SK-N-SH (cell line): ENCODE measurements at regions not wholly inside any gene's neighbourhood (a gene's known extent, or its start where the extent isn't known, plus 50 kb on each side); places are given as distances from the start of the nearest gene placed in this dataset.

ENCODE experiments used
- CTCF ChIA-PET: fragments of 300-600, 350-600 bp; formaldehyde crosslinking; extraction: SDS; loops from one replicate; lab custom pipeline; 2021; lab: Yijun Ruan, JAX
- POLR2A ChIA-PET: fragments of 350-600 bp; sonication (Branson Sonifier 250); formaldehyde crosslinking; extraction: SDS; loops from one replicate; lab custom pipeline; 2020; ENCODE audit warnings: antibody characterized with exemption, inconsistent platforms; lab: Yijun Ruan, JAX
- DNase-seq: peaks from one replicate; pipeline ENCODE4 v3.0.0; 2012
- H2AFZ ChIP-seq: fragments of 200-600 bp; sonication (generic); 2 replicates; pipeline ENCODE4 v1.8.1; 2016; ENCODE audit warnings: antibody characterized with exemption, mild to moderate bottlenecking, low read depth
- H3F3A ChIP-seq: fragments of 200-600 bp; sonication (generic); replicated peaks from 2 replicates; pipeline ENCODE3; 2016; ENCODE audit warnings: antibody characterized with exemption, mild to moderate bottlenecking; ENCODE audit not compliant: insufficient read depth
- H3K27ac ChIP-seq, 2 experiments: fragments of 200-500 bp in 1 of 2; fragments of 200-600 bp in 1 of 2; sonication (Bioruptor generic) in 1 of 2; sonication (generic), shearing (Covaris generic) in 1 of 2; 2 replicates each; pipeline versions ENCODE4 v1.5.1 to v1.6.1; 2014 to 2016; ENCODE audit warnings: low read depth in 2 of 2, inconsistent platforms in 1 of 2, low read length in 1 of 2, mild to moderate bottlenecking in 1 of 2, mixed read lengths in 1 of 2
- H3K27me3 ChIP-seq: fragments of 200-600 bp; sonication (generic), shearing (Covaris generic); 2 replicates; pipeline ENCODE4 v1.6.1; 2016; ENCODE audit warnings: mixed run types; ENCODE audit not compliant: insufficient read depth
- H3K36me3 ChIP-seq, 2 experiments: fragments of 200-500 bp in 1 of 2; fragments of 200-600 bp in 1 of 2; sonication (Bioruptor generic) in 1 of 2; sonication (generic) in 1 of 2; replicated peaks in 1 of 2; 2 replicates each; pipeline versions ENCODE3 to v1.5.1; 2014 to 2016; ENCODE audit warnings: low read length in 1 of 2, mild to moderate bottlenecking in 1 of 2; ENCODE audit not compliant: insufficient read depth in 2 of 2, control insufficient read depth in 1 of 2
- H3K4me1 ChIP-seq, 2 experiments: fragments of 200-500 bp in 1 of 2; fragments of 200-600 bp in 1 of 2; sonication (Bioruptor generic) in 1 of 2; sonication (generic), shearing (Covaris generic) in 1 of 2; 2 replicates each; pipeline versions ENCODE4 v1.5.1 to v1.6.1; 2014 to 2016; ENCODE audit warnings: low read depth in 1 of 2, low read length in 1 of 2, mixed run types in 1 of 2; ENCODE audit not compliant: insufficient read depth in 2 of 2, control insufficient read depth in 1 of 2
- H3K4me2 ChIP-seq: fragments of 200-600 bp; sonication (generic), shearing (Covaris generic); 2 replicates; pipeline ENCODE4 v1.6.1; 2017; ENCODE audit warnings: mixed run types
- H3K4me3 ChIP-seq, 2 experiments: fragments of 200-500 bp in 1 of 2; fragments of 200-600 bp in 1 of 2; sonication (Bioruptor generic) in 1 of 2; sonication (generic), shearing (Covaris generic) in 1 of 2; 2 replicates each; pipeline versions ENCODE4 v1.5.1 to v1.8.1; 2014 to 2016; ENCODE audit warnings: low read depth in 2 of 2, inconsistent platforms in 1 of 2, low read length in 1 of 2, mild to moderate bottlenecking in 1 of 2, mixed read lengths in 1 of 2, moderate library complexity in 1 of 2
- H3K79me2 ChIP-seq: fragments of 200-600 bp; sonication (generic); 2 replicates; pipeline ENCODE4 v1.8.1; 2017; ENCODE audit warnings: mild to moderate bottlenecking; ENCODE audit not compliant: insufficient read depth
- H3K9ac ChIP-seq: fragments of 200-600 bp; sonication (generic); 2 replicates; pipeline ENCODE4 v1.6.1; 2017; ENCODE audit warnings: mixed run types
- H3K9me2 ChIP-seq: fragments of 200-600 bp; sonication (generic); 2 replicates; pipeline ENCODE4 v1.6.1; 2017; ENCODE audit warnings: mixed run types
- H3K9me3 ChIP-seq: fragments of 200-600 bp; sonication (generic); 2 replicates; pipeline ENCODE4 v1.6.1; 2017; ENCODE audit warnings: mixed run types, mild to moderate bottlenecking, moderate library complexity
- H4K20me1 ChIP-seq: fragments of 200-600 bp; sonication (generic); 2 replicates; pipeline ENCODE4 v1.6.1; 2017; ENCODE audit warnings: mild to moderate bottlenecking, mixed run types; ENCODE audit not compliant: insufficient read depth
- ELF1 ChIP-seq: IDR thresholded peaks from 2 replicates; pipeline ENCODE4 v1.4.0; 2012
- EP300 ChIP-seq, 2 experiments: IDR thresholded peaks; 2 replicates each; pipeline versions ENCODE4 v1.4.0 to v1.6.1; 2012; ENCODE audit warnings: borderline replicate concordance in 1 of 2, low read depth in 1 of 2, low read length in 1 of 2
- FOXJ3 ChIP-seq: sonication (generic); formaldehyde crosslinking; IDR thresholded peaks from 2 replicates; pipeline ENCODE4 v1.5.1; 2020; ENCODE audit warnings: mild to moderate bottlenecking, missing genetic modification reagents
- FOXM1 ChIP-seq: IDR thresholded peaks from 2 replicates; pipeline ENCODE4 v1.4.0; 2012; ENCODE audit warnings: low read depth, mild to moderate bottlenecking
- GABPA ChIP-seq: IDR thresholded peaks from 2 replicates; pipeline ENCODE4 v1.4.0; 2012; ENCODE audit warnings: low read depth, mild to moderate bottlenecking
- GATA2 ChIP-seq: sonication (generic); formaldehyde crosslinking; IDR thresholded peaks from 2 replicates; pipeline ENCODE4 v1.5.0; 2020; ENCODE audit warnings: mild to moderate bottlenecking, missing genetic modification reagents
- MEF2A ChIP-seq: IDR thresholded peaks from 2 replicates; pipeline ENCODE4 v1.4.0; 2012; ENCODE audit warnings: low read depth, borderline replicate concordance
- MXI1 ChIP-seq: IDR thresholded peaks from 2 replicates; pipeline ENCODE4 v1.6.1; 2012; ENCODE audit warnings: mild to moderate bottlenecking, low read depth, low read length, improper control_type of control experiment
- NFIC ChIP-seq: IDR thresholded peaks from 2 replicates; pipeline ENCODE4 v1.4.0; 2012; ENCODE audit warnings: borderline replicate concordance
- POLR2AphosphoS5 ChIP-seq: IDR thresholded peaks from 2 replicates; pipeline ENCODE4 v1.6.1; 2012; ENCODE audit warnings: low read depth, low read length
- RCOR1 ChIP-seq: fragments of 150-350 bp; IDR thresholded peaks from 2 replicates; pipeline ENCODE4 v1.6.1; 2017; ENCODE audit warnings: antibody characterized with exemption, low read length
- RXRA ChIP-seq: IDR thresholded peaks from 2 replicates; pipeline ENCODE4 v1.4.0; 2012; ENCODE audit warnings: low read depth, mild to moderate bottlenecking, borderline replicate concordance
- SIN3A ChIP-seq: IDR thresholded peaks from 2 replicates; pipeline ENCODE4 v1.6.1; 2012; ENCODE audit warnings: low read depth, mild to moderate bottlenecking, low read length, moderate library complexity, borderline replicate concordance
- SMC3 ChIP-seq: IDR thresholded peaks from 2 replicates; pipeline ENCODE4 v1.6.1; 2012; ENCODE audit warnings: low read depth, low read length, improper control_type of control experiment
- TAF1 ChIP-seq: IDR thresholded peaks from 2 replicates; pipeline ENCODE4 v1.6.1; 2012; ENCODE audit warnings: low read depth, mild to moderate bottlenecking, low read length, moderate library complexity, borderline replicate concordance
- YY1 ChIP-seq: IDR thresholded peaks from 2 replicates; pipeline ENCODE4 v1.4.0; 2012; ENCODE audit warnings: low read depth, mild to moderate bottlenecking
- WGBS: methylation state at CpG from one replicate; pipeline ENCODE4 v1.1.6; 2017; ENCODE audit warnings: low lambda C conversion rate; 5-methylcytosine and 5-hydroxymethylcytosine counted together
- TF ChIP-seq, protein P1 (sequence below): IDR thresholded peaks from 2 replicates; pipeline ENCODE4 v1.4.0; 2012; ENCODE audit warnings: low read depth
- TF ChIP-seq, protein P2 (sequence below): fragments of 150-350 bp; IDR thresholded peaks from 2 replicates; pipeline ENCODE4 v1.6.1; 2017; ENCODE audit warnings: antibody characterized with exemption, low read length, low read depth, borderline replicate concordance
- TF ChIP-seq, protein P3 (sequence below): IDR thresholded peaks from 2 replicates; pipeline ENCODE4; 2012
- TF ChIP-seq, protein P4 (sequence below): IDR thresholded peaks from 2 replicates; pipeline ENCODE4 v1.4.0; 2012; ENCODE audit warnings: low read depth, borderline replicate concordance

DNA sequence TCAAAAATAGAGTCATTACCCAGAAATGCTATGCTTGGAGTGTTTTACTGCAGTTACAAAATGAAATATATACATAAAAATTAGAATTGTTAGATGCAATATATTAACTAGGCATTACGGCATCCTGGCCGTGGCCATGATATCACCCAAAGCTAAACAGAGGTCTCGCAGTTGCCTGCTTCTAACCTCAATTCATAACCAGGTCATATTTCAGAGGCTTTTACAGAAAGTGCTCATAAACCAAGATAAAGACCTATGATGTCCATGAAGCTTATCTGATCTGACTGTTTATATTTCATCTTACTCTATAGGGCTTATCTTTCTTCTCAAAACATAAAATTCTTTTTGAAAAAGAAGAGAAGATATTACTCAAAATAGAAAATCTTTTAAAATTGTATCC is 664.5 kb upstream of the SALL1 start:
- Histone ChIP-seq H3K36me3 (no peaks in the 10 kb centered on the region), H3K27ac (no peak overlapping the region), H3K4me1 (no peaks in the 10 kb centered on the region), H3K4me2 (no peak overlapping the region), H2AFZ (no peak overlapping the region), H3F3A (no peaks in the 10 kb centered on the region), H3K4me3 (no peak overlapping the region), H3K27me3 (no peaks in the 10 kb centered on the region), H3K9me2 (no peaks in the 10 kb centered on the region), H3K9ac (no peak overlapping the region), H3K9me3 (no peaks in the 10 kb centered on the region), H3K79me2 (no peaks in the 10 kb centered on the region), H4K20me1 (no peaks in the 10 kb centered on the region)
- ChIA-PET POLR2A (no interaction called here), CTCF (interaction anchor here (0.8 to 7.7 kb wide), 6 partner anchors 15 to 167 kb away, joined by 3 to 210 read pairs (median 6); no protein-coding TSS in a partner anchor)
- TF ChIP-seq GABPA (no peak), FOXJ3 (no peak), RCOR1 (no peak), SIN3A (no peak), MEF2A (no peak), GATA2 (CRISPR knock-in tag) (no peak), ELF1 (no peak), MXI1 (no peak), EP300 (IDR thresholded peaks at IDR 0.05; ENCODE audit: borderline replicate concordance in 1 of 2, low read depth in 1 of 2, low read length in 1 of 2) (no peak), SMC3 (no peak), TAF1 (no peak), NFIC (no peak), FOXM1 (no peak)
- TF ChIP-seq, protein P1, sequence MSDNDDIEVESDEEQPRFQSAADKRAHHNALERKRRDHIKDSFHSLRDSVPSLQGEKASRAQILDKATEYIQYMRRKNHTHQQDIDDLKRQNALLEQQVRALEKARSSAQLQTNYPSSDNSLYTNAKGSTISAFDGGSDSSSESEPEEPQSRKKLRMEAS = no peak
- TF ChIP-seq, protein P2, sequence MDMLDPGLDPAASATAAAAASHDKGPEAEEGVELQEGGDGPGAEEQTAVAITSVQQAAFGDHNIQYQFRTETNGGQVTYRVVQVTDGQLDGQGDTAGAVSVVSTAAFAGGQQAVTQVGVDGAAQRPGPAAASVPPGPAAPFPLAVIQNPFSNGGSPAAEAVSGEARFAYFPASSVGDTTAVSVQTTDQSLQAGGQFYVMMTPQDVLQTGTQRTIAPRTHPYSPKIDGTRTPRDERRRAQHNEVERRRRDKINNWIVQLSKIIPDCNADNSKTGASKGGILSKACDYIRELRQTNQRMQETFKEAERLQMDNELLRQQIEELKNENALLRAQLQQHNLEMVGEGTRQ = no peak
- TF ChIP-seq, protein P3, sequence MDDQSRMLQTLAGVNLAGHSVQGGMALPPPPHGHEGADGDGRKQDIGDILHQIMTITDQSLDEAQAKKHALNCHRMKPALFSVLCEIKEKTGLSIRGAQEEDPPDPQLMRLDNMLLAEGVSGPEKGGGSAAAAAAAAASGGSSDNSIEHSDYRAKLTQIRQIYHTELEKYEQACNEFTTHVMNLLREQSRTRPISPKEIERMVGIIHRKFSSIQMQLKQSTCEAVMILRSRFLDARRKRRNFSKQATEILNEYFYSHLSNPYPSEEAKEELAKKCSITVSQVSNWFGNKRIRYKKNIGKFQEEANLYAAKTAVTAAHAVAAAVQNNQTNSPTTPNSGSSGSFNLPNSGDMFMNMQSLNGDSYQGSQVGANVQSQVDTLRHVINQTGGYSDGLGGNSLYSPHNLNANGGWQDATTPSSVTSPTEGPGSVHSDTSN = no peak
- DNase-seq = no peak
- WGBS = 10% methylated on average over 3 of the region's 3 CpGs

DNA sequence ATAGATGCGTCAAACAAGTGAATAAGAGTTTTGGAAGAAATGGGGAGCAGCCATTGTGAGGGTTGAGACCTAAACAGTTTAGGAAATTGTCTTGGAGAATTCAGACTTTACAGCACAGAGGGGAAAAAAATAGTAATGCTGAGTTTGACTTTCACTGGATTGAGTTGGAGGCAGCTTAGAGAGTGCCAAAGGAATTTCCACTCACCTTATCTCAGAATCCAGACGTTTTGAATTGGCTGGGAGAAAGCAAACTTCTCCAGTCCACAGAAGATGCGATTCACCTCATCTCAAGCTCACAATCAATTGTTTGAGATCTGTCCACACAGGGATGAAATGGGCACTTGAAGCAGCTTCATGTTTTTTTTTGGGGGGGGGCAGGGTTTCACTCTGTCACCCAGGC is 663.5 kb upstream of the SALL1 start:
- H2AFZ ChIP-seq = no peak overlapping the region
- POLR2A ChIA-PET = no interaction called here
- H3K79me2 ChIP-seq = no peaks in the 10 kb centered on the region
- H3K27me3 ChIP-seq = no peaks in the 10 kb centered on the region
- 14% methylated on average over 3 of the region's 3 CpGs for WGBS
- no peak for TF ChIP-seq POLR2AphosphoS5
- TF ChIP-seq RXRA = no peak
- no peak for TF ChIP-seq SMC3
- TF ChIP-seq RCOR1 = no peak
- TF ChIP-seq, protein P4, sequence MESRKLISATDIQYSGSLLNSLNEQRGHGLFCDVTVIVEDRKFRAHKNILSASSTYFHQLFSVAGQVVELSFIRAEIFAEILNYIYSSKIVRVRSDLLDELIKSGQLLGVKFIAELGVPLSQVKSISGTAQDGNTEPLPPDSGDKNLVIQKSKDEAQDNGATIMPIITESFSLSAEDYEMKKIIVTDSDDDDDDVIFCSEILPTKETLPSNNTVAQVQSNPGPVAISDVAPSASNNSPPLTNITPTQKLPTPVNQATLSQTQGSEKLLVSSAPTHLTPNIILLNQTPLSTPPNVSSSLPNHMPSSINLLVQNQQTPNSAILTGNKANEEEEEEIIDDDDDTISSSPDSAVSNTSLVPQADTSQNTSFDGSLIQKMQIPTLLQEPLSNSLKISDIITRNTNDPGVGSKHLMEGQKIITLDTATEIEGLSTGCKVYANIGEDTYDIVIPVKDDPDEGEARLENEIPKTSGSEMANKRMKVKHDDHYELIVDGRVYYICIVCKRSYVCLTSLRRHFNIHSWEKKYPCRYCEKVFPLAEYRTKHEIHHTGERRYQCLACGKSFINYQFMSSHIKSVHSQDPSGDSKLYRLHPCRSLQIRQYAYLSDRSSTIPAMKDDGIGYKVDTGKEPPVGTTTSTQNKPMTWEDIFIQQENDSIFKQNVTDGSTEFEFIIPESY = no peak
- no peak for TF ChIP-seq YY1
- no peak for TF ChIP-seq EP300 (IDR thresholded peaks at IDR 0.05; ENCODE audit: borderline replicate concordance in 1 of 2, low read depth in 1 of 2, low read length in 1 of 2)
- no peak for TF ChIP-seq MXI1
- TF ChIP-seq NFIC = no peak
- no peaks in the 10 kb centered on the region for H3K4me1 ChIP-seq
- no peak overlapping the region for H3K9ac ChIP-seq
- no peaks in the 10 kb centered on the region for H3K9me2 ChIP-seq
- no peak for DNase-seq
- no peaks in the 10 kb centered on the region for H3F3A ChIP-seq
- no peaks in the 10 kb centered on the region for H3K9me3 ChIP-seq
- no peaks in the 10 kb centered on the region for H3K36me3 ChIP-seq
- H3K4me2 ChIP-seq = no peak overlapping the region
- no peak overlapping the region for H3K4me3 ChIP-seq
- H3K27ac ChIP-seq = no peak overlapping the region
- CTCF ChIA-PET = interaction anchor here (0.6 to 4.6 kb wide), 4 partner anchors 139 to 336 kb away, joined by 3 to 29 read pairs (median 6); no protein-coding TSS in a partner anchor
- H4K20me1 ChIP-seq = no peaks in the 10 kb centered on the region
